ENCODE measurements at regions not wholly inside any gene's neighbourhood (a gene's known extent, or its start where the extent isn't known, plus 50 kb on each side); places are given as distances from the start of the nearest gene placed in this dataset.
A peak's percentile ranks its signal among the peaks of the same experiment; 100 is the strongest.

- DNase-seq (ENCODE audit: low read depth) (no peak), FAIRE-seq (no peak)
- TF ChIP-seq CTCF (IDR thresholded peaks at IDR 0.05; ENCODE audit: insufficient read depth, low read length, severe bottlenecking): no peak
- no peak overlapping the region for H3K4me3 ChIP-seq (ENCODE audit: low read depth, low read length)
- H3K36me3 ChIP-seq (ENCODE audit: control insufficient read depth, insufficient read depth, low read length): no peaks in the 10 kb centered on the region
- no peaks in the 10 kb centered on the region for H3K27me3 ChIP-seq (ENCODE audit: control insufficient read depth, insufficient read depth, low read length)
Observed at GRCh38 chr9:75582870-75583269, 307.6 kb upstream of the PCSK5 start.

GRCh38 chr9:75588808-75589207 lies 301.7 kb upstream of the PCSK5 start:
- peak; percentile 26 for TF ChIP-seq CTCF (IDR thresholded peaks at IDR 0.05; ENCODE audit: insufficient read depth, low read length, severe bottlenecking)
- Histone ChIP-seq H3K36me3 (ENCODE audit: control insufficient read depth, insufficient read depth, low read length) (no peaks in the 10 kb centered on the region), H3K27me3 (ENCODE audit: control insufficient read depth, insufficient read depth, low read length) (no peaks in the 10 kb centered on the region), H3K4me3 (ENCODE audit: low read depth, low read length) (no peak overlapping the region)
- no peak for FAIRE-seq
- DNase-seq (ENCODE audit: low read depth): no peak

GRCh38 chr9:75589497-75589896 lies 301.0 kb upstream of the PCSK5 start:
- FAIRE-seq: no peak
- no peaks in the 10 kb centered on the region for H3K36me3 ChIP-seq (ENCODE audit: control insufficient read depth, insufficient read depth, low read length)
- DNase-seq (ENCODE audit: low read depth): no peak
- H3K4me3 ChIP-seq (ENCODE audit: low read depth, low read length): no peak overlapping the region
- TF ChIP-seq CTCF (IDR thresholded peaks at IDR 0.05; ENCODE audit: insufficient read depth, low read length, severe bottlenecking): no peak
- H3K27me3 ChIP-seq (ENCODE audit: control insufficient read depth, insufficient read depth, low read length): no peaks in the 10 kb centered on the region

- no peak overlapping the region for H3K4me3 ChIP-seq (ENCODE audit: low read depth, low read length)
- no peak for TF ChIP-seq CTCF (IDR thresholded peaks at IDR 0.05; ENCODE audit: insufficient read depth, low read length, severe bottlenecking)
- H3K36me3 ChIP-seq (ENCODE audit: control insufficient read depth, insufficient read depth, low read length): no peaks in the 10 kb centered on the region
- FAIRE-seq (no peak), DNase-seq (ENCODE audit: low read depth) (no peak)
- no peaks in the 10 kb centered on the region for H3K27me3 ChIP-seq (ENCODE audit: control insufficient read depth, insufficient read depth, low read length)
Observed at GRCh38 chr9:75591972-75592371, 298.5 kb upstream of the PCSK5 start.

- DNase-seq (ENCODE audit: low read depth): no peak
- FAIRE-seq: no peak
- Histone ChIP-seq H3K4me3 (ENCODE audit: low read depth, low read length) (no peak overlapping the region), H3K36me3 (ENCODE audit: control insufficient read depth, insufficient read depth, low read length) (no peaks in the 10 kb centered on the region), H3K27me3 (ENCODE audit: control insufficient read depth, insufficient read depth, low read length) (no peaks in the 10 kb centered on the region)
- no peak for TF ChIP-seq CTCF (IDR thresholded peaks at IDR 0.05; ENCODE audit: insufficient read depth, low read length, severe bottlenecking)
Observed at GRCh38 chr9:75592586-75592985, 297.9 kb upstream of the PCSK5 start.

GRCh38 chr9:75593920-75594319 lies 296.6 kb upstream of the PCSK5 start:
- no peak overlapping the region for H3K4me3 ChIP-seq (ENCODE audit: low read depth, low read length)
- DNase-seq (ENCODE audit: low read depth) (no peak), FAIRE-seq (no peak)
- no peaks in the 10 kb centered on the region for H3K36me3 ChIP-seq (ENCODE audit: control insufficient read depth, insufficient read depth, low read length)
- H3K27me3 ChIP-seq (ENCODE audit: control insufficient read depth, insufficient read depth, low read length): no peaks in the 10 kb centered on the region
- no peak for TF ChIP-seq CTCF (IDR thresholded peaks at IDR 0.05; ENCODE audit: insufficient read depth, low read length, severe bottlenecking)

Measured in bronchial epithelial cell (primary cell).